Mucosa of stomach (tissue), 1 donor: ENCODE measurements at regions not wholly inside any gene's neighbourhood (a gene's known extent, or its start where the extent isn't known, plus 50 kb on each side); places are given as distances from the start of the nearest gene placed in this dataset.
"Not testable (repeated sequence)": the region's sequence is repeated elsewhere in the genome, so short reads cannot be mapped to it uniquely, and the experiment has no call there.

Experiments
- H3K27me3 ChIP-seq: one replicate; pipeline ENCODE4 v1.7.0; 2013; ENCODE audit warnings: mild to moderate bottlenecking, low read length; ENCODE audit not compliant: control insufficient read depth, insufficient read depth
- H3K36me3 ChIP-seq: one replicate; pipeline ENCODE4 v1.7.0; 2013; ENCODE audit warnings: low read length; ENCODE audit not compliant: control insufficient read depth, insufficient read depth
- H3K4me1 ChIP-seq: one replicate; pipeline ENCODE4 v1.7.0; 2013; ENCODE audit warnings: mild to moderate bottlenecking, low read length; ENCODE audit not compliant: control insufficient read depth, insufficient read depth
- H3K4me3 ChIP-seq: one replicate; pipeline ENCODE4 v1.7.0; 2013; ENCODE audit warnings: low read length
- H3K9ac ChIP-seq: one replicate; pipeline ENCODE4 v1.7.0; 2013; ENCODE audit warnings: mild to moderate bottlenecking, low read length, moderate library complexity
- H3K9me3 ChIP-seq: one replicate; pipeline ENCODE4 v1.7.0; 2013; ENCODE audit warnings: mild to moderate bottlenecking, low read length, moderate library complexity; ENCODE audit not compliant: control insufficient read depth
- donor health status: Pancreatic carcinoma.

- not testable (repeated sequence) for H3K4me1 ChIP-seq, H3K27me3 ChIP-seq, H3K9ac ChIP-seq, H3K9me3 ChIP-seq, H3K4me3 ChIP-seq, H3K36me3 ChIP-seq
Measured at GRCh38 chr12:126946958-126947357, 1320.0 kb upstream of the TMEM132C start.

GRCh38 chr12:126949558-126949957 lies 1317.4 kb upstream of the TMEM132C start:
- no peaks in the 10 kb centered on the region for H3K9me3 ChIP-seq
- no peak overlapping the region for H3K4me3 ChIP-seq
- H3K9ac ChIP-seq: no peak overlapping the region
- no peaks in the 10 kb centered on the region for H3K27me3 ChIP-seq
- no peaks in the 10 kb centered on the region for H3K4me1 ChIP-seq
- no peaks in the 10 kb centered on the region for H3K36me3 ChIP-seq

GRCh38 chr12:126950266-126950665 lies 1316.7 kb upstream of the TMEM132C start:
- H3K9ac ChIP-seq: no peak overlapping the region
- no peaks in the 10 kb centered on the region for H3K27me3 ChIP-seq
- H3K36me3 ChIP-seq: no peaks in the 10 kb centered on the region
- H3K4me3 ChIP-seq: no peak overlapping the region
- no peaks in the 10 kb centered on the region for H3K4me1 ChIP-seq
- no peaks in the 10 kb centered on the region for H3K9me3 ChIP-seq

- Histone ChIP-seq H3K36me3 (no peaks in the 10 kb centered on the region), H3K9me3 (no peaks in the 10 kb centered on the region), H3K27me3 (no peaks in the 10 kb centered on the region), H3K4me3 (no peak overlapping the region), H3K4me1 (no peaks in the 10 kb centered on the region), H3K9ac (no peak overlapping the region)
Measured at GRCh38 chr12:126952096-126953007, 1314.6 kb upstream of the TMEM132C start.

- Histone ChIP-seq H3K27me3 (no peaks in the 10 kb centered on the region), H3K9me3 (no peaks in the 10 kb centered on the region), H3K4me1 (no peaks in the 10 kb centered on the region), H3K9ac (no peak overlapping the region), H3K36me3 (no peaks in the 10 kb centered on the region), H3K4me3 (no peak overlapping the region)
Measured at GRCh38 chr12:126953365-126953889, 1313.5 kb upstream of the TMEM132C start.

- no peak overlapping the region for H3K9ac ChIP-seq
- H3K9me3 ChIP-seq: no peaks in the 10 kb centered on the region
- no peak overlapping the region for H3K4me3 ChIP-seq
- H3K36me3 ChIP-seq: no peaks in the 10 kb centered on the region
- no peaks in the 10 kb centered on the region for H3K27me3 ChIP-seq
- no peaks in the 10 kb centered on the region for H3K4me1 ChIP-seq
Measured at GRCh38 chr12:126960221-126960620, 1306.7 kb upstream of the TMEM132C start.

- no peak overlapping the region for H3K9ac ChIP-seq
- no peaks in the 10 kb centered on the region for H3K36me3 ChIP-seq
- H3K4me1 ChIP-seq: no peaks in the 10 kb centered on the region
- H3K27me3 ChIP-seq: no peaks in the 10 kb centered on the region
- H3K4me3 ChIP-seq: no peak overlapping the region
- H3K9me3 ChIP-seq: no peaks in the 10 kb centered on the region
Measured at GRCh38 chr12:126960709-126961108, 1306.3 kb upstream of the TMEM132C start.

- Histone ChIP-seq H3K9ac (no peak overlapping the region), H3K4me1 (no peaks in the 10 kb centered on the region), H3K4me3 (no peak overlapping the region), H3K9me3 (no peaks in the 10 kb centered on the region), H3K36me3 (no peaks in the 10 kb centered on the region), H3K27me3 (no peaks in the 10 kb centered on the region)
Measured at GRCh38 chr12:126963825-126964224, 1303.1 kb upstream of the TMEM132C start.

GRCh38 chr12:126966498-126966897 lies 1300.5 kb upstream of the TMEM132C start:
- Histone ChIP-seq H3K36me3 (no peaks in the 10 kb centered on the region), H3K27me3 (no peaks in the 10 kb centered on the region), H3K4me3 (no peak overlapping the region), H3K9me3 (no peaks in the 10 kb centered on the region), H3K9ac (no peak overlapping the region), H3K4me1 (no peaks in the 10 kb centered on the region)

- Histone ChIP-seq H3K4me3 (no peak overlapping the region), H3K9me3 (no peaks in the 10 kb centered on the region), H3K27me3 (no peaks in the 10 kb centered on the region)
Measured at GRCh38 chr12:126967152-126967551, 1299.8 kb upstream of the TMEM132C start.

GRCh38 chr12:126974779-126975178 lies 1292.2 kb upstream of the TMEM132C start:
- Histone ChIP-seq H3K27me3 (no peaks in the 10 kb centered on the region), H3K9me3 (no peaks in the 10 kb centered on the region), H3K4me3 (no peak overlapping the region), H3K9ac (no peak overlapping the region), H3K4me1 (no peaks in the 10 kb centered on the region), H3K36me3 (no peaks in the 10 kb centered on the region)

More at GRCh38 chr12:126967152-126967551, 1299.8 kb upstream of the TMEM132C start:
- Histone ChIP-seq H3K4me1 (no peaks in the 10 kb centered on the region), H3K9ac (no peak overlapping the region), H3K36me3 (no peaks in the 10 kb centered on the region)

GRCh38 chr12:126976579-126976978 lies 1290.4 kb upstream of the TMEM132C start:
- Histone ChIP-seq H3K9ac (no peak overlapping the region), H3K4me3 (no peak overlapping the region), H3K9me3 (no peaks in the 10 kb centered on the region), H3K36me3 (no peaks in the 10 kb centered on the region), H3K4me1 (no peaks in the 10 kb centered on the region), H3K27me3 (no peaks in the 10 kb centered on the region)
